ENCODE measurements at regions not wholly inside any gene's neighbourhood (a gene's known extent, or its start where the extent isn't known, plus 50 kb on each side); places are given as distances from the start of the nearest gene placed in this dataset.

GRCh38 chr12:127589541-127589940 is 677.4 kb upstream of the TMEM132C start:
- no peak overlapping the region for H3K27ac ChIP-seq
- intact Hi-C loops (cut with DNase I) = no loop called here
- DNase-seq = no peak
- ATAC-seq = no peak
- no peaks in the 10 kb centered on the region for H3K27me3 ChIP-seq
- no peak overlapping the region for H3K4me3 ChIP-seq
- H3K4me1 ChIP-seq = no peaks in the 10 kb centered on the region
- H3K36me3 ChIP-seq = no peaks in the 10 kb centered on the region
- no peak for TF ChIP-seq CTCF (IDR thresholded peaks at IDR 0.05)
- no peaks in the 10 kb centered on the region for H3K9me3 ChIP-seq

GRCh38 chr12:127590868-127591267 is 676.1 kb upstream of the TMEM132C start:
- H3K9me3 ChIP-seq = no peaks in the 10 kb centered on the region
- H3K4me3 ChIP-seq = no peak overlapping the region
- no peak overlapping the region for H3K27ac ChIP-seq
- ATAC-seq = no peak
- no peaks in the 10 kb centered on the region for H3K27me3 ChIP-seq
- no peak for TF ChIP-seq CTCF (IDR thresholded peaks at IDR 0.05)
- H3K4me1 ChIP-seq = no peaks in the 10 kb centered on the region
- no peak for DNase-seq
- intact Hi-C loops (cut with DNase I) = no loop called here
- no peaks in the 10 kb centered on the region for H3K36me3 ChIP-seq

GRCh38 chr12:127592245-127592644 is 674.7 kb upstream of the TMEM132C start:
- H3K27ac ChIP-seq = no peak overlapping the region
- DNase-seq (no peak), ATAC-seq (peak; percentile 65)
- H3K4me3 ChIP-seq = no peak overlapping the region
- TF ChIP-seq CTCF (IDR thresholded peaks at IDR 0.05) = no peak
- no peaks in the 10 kb centered on the region for H3K36me3 ChIP-seq
- no peaks in the 10 kb centered on the region for H3K4me1 ChIP-seq
- intact Hi-C loops (cut with DNase I) = no loop called here
- H3K27me3 ChIP-seq = no peaks in the 10 kb centered on the region
- no peaks in the 10 kb centered on the region for H3K9me3 ChIP-seq

- Histone ChIP-seq H3K9me3 (no peaks in the 10 kb centered on the region), H3K4me1 (no peaks in the 10 kb centered on the region), H3K27ac (no peak overlapping the region), H3K4me3 (no peak overlapping the region), H3K27me3 (no peaks in the 10 kb centered on the region), H3K36me3 (no peaks in the 10 kb centered on the region)
- no peak for ATAC-seq
- intact Hi-C loops (cut with DNase I) = no loop called here
- TF ChIP-seq CTCF (IDR thresholded peaks at IDR 0.05) = no peak
- no peak for DNase-seq
Measured at GRCh38 chr12:127594351-127594970, 672.5 kb upstream of the TMEM132C start.

GRCh38 chr12:127595506-127595905 is 671.5 kb upstream of the TMEM132C start:
- DNase-seq = no peak
- TF ChIP-seq CTCF (IDR thresholded peaks at IDR 0.05) = no peak
- Histone ChIP-seq H3K27me3 (no peaks in the 10 kb centered on the region), H3K36me3 (no peaks in the 10 kb centered on the region), H3K9me3 (no peaks in the 10 kb centered on the region), H3K4me1 (no peaks in the 10 kb centered on the region), H3K4me3 (no peak overlapping the region), H3K27ac (no peak overlapping the region)
- intact Hi-C loops (cut with DNase I) = no loop called here
- no peak for ATAC-seq

- Histone ChIP-seq H3K27ac (no peak overlapping the region), H3K4me1 (no peaks in the 10 kb centered on the region), H3K27me3 (no peaks in the 10 kb centered on the region), H3K9me3 (no peaks in the 10 kb centered on the region), H3K36me3 (no peaks in the 10 kb centered on the region), H3K4me3 (no peak overlapping the region)
- no peak for TF ChIP-seq CTCF (IDR thresholded peaks at IDR 0.05)
- intact Hi-C loops (cut with DNase I) = no loop called here
- no peak for DNase-seq
- no peak for ATAC-seq
Measured at GRCh38 chr12:127596891-127597290, 670.1 kb upstream of the TMEM132C start.

All from upper lobe of right lung (tissue), 1 donor.